IPS-NIHi7 (cell line): ENCODE measurements at regions not wholly inside any gene's neighbourhood (a gene's known extent, or its start where the extent isn't known, plus 50 kb on each side); places are given as distances from the start of the nearest gene placed in this dataset.

Experiments used
- DNase-seq: peaks from one replicate; pipeline ENCODE4 v3.0.0; 2012; ENCODE audit warnings: mixed read lengths; ENCODE audit errors: extremely low spot score

- DNase-seq, result no peak
Measured at GRCh38 chr11:134801570-134801969, 389.5 kb upstream of the B3GAT1 start.

GRCh38 chr11:134800826-134801225, 388.8 kb upstream of the B3GAT1 start:
- no peak for DNase-seq

GRCh38 chr11:134800130-134800529, 388.1 kb upstream of the B3GAT1 start:
- no peak for DNase-seq

- no peak for DNase-seq
Measured at GRCh38 chr11:134799386-134799785, 387.3 kb upstream of the B3GAT1 start.

- DNase-seq, result no peak
Measured at GRCh38 chr11:134797411-134798089, 385.5 kb upstream of the B3GAT1 start.

- no peak for DNase-seq
Measured at GRCh38 chr11:134795017-134795416, 383.0 kb upstream of the B3GAT1 start.

- DNase-seq, result no peak
Measured at GRCh38 chr11:134794192-134794591, 382.1 kb upstream of the B3GAT1 start.

- DNase-seq, result no peak
Measured at GRCh38 chr11:134792677-134793076, 380.6 kb upstream of the B3GAT1 start.

- no peak for DNase-seq
Measured at GRCh38 chr11:134792044-134792443, 380.0 kb upstream of the B3GAT1 start.

GRCh38 chr11:134791102-134791501, 379.1 kb upstream of the B3GAT1 start:
- DNase-seq, result no peak

GRCh38 chr11:134789104-134789503, 377.1 kb upstream of the B3GAT1 start:
- no peak for DNase-seq

GRCh38 chr11:134786636-134787035, 374.6 kb upstream of the B3GAT1 start:
- DNase-seq, result no peak

- no peak for DNase-seq
Measured at GRCh38 chr11:134785660-134786284, 373.7 kb upstream of the B3GAT1 start.

GRCh38 chr11:134785059-134785458, 373.0 kb upstream of the B3GAT1 start:
- no peak for DNase-seq

- DNase-seq, result no peak
Measured at GRCh38 chr11:134784568-134784967, 372.5 kb upstream of the B3GAT1 start.

GRCh38 chr11:134784046-134784445, 372.0 kb upstream of the B3GAT1 start:
- DNase-seq, result no peak

- no peak for DNase-seq
Measured at GRCh38 chr11:134783234-134783633, 371.2 kb upstream of the B3GAT1 start.

GRCh38 chr11:134781380-134781866, 369.4 kb upstream of the B3GAT1 start:
- no peak for DNase-seq

GRCh38 chr11:134780486-134781147, 368.6 kb upstream of the B3GAT1 start:
- DNase-seq, result no peak

GRCh38 chr11:134779179-134779578, 367.1 kb upstream of the B3GAT1 start:
- no peak for DNase-seq

- DNase-seq, result no peak
Measured at GRCh38 chr11:134768463-134768862, 356.4 kb upstream of the B3GAT1 start.

GRCh38 chr11:134765565-134765964, 353.5 kb upstream of the B3GAT1 start:
- DNase-seq, result no peak

GRCh38 chr11:134764966-134765365, 352.9 kb upstream of the B3GAT1 start:
- no peak for DNase-seq
